NCI-H1417 (cell line): ENCODE measurements at regions not wholly inside any gene's neighbourhood (a gene's known extent, or its start where the extent isn't known, plus 50 kb on each side); places are given as distances from the start of the nearest gene placed in this dataset.

Experiments used
- DNase-seq, 3 experiments: peaks; one replicate each; lab custom pipeline; 2025; lab: John Stamatoyannopoulos, UW

- no peak for DNase-seq
These were observed 56.5 kb downstream of the IRX6 start for GRCh38 chr16:55380485-55380884.

DNA sequence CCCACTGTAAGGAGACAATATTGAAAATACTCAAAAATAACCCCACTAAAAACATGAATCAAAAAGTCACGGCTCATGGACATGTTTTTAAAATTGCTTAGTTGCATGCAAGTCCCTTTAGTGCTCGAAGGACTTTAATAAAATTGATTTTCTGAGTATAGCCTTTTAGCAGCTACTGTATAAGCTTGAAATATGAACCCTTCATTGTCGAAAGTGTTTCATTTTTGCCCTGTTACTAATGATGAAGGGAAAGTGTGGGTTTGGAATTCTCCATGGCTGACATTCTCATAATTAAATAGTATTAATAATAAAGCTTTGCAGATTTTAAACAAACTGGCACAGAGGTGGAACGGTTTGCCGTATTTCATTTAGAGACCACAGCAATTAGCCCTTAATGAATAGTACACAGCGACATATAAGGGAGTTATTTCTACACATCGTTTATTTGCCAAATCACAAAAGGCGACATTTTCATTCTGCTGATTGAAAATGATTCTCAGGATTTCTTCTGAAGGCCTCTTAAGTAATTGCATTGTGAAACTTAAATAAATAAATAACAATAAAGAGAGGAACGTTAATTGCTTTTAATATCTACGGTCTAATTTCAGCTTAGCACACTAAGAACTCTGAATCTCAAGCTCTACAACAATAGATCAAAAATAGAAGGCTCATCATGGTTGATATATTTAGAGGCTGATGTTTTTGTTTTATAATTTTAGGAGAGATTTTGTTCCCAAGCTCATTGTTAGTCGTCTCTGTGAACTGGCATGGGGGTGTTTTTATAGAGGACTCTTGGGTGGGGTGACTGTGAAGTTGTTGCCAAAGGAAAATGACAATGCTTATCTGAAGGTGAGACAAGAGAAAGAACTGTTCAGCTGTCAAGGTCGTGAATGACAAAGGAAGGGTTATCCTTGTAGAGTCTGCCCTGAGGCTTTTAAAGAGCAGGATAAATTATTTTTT lies 60.6 kb downstream of the IRX6 start:
- peak in 1 of 3 experiments; percentile 18 for DNase-seq

DNA sequence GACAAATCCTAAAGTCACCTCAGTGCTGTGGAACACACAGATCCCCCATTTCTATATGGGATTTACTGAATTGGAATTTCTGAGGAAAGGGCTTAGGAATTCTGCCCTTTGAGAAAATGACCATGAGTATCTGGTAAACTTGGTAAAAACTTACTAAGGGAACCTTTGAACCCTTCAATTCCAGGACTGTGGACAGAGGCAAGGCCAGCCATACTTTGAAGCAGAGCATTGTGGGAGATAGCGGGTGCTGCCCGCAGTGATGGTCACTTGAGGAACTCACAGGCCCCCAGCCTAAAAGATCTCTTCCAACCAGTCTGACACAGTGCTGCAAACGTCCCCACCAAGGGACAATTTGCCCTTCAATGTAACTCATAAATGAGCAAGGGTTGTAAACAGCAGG lies 61.4 kb downstream of the IRX6 start:
- DNase-seq: no peak

- DNase-seq: no peak
These were observed 62.7 kb downstream of the IRX6 start for GRCh38 chr16:55386534-55387296.

DNA sequence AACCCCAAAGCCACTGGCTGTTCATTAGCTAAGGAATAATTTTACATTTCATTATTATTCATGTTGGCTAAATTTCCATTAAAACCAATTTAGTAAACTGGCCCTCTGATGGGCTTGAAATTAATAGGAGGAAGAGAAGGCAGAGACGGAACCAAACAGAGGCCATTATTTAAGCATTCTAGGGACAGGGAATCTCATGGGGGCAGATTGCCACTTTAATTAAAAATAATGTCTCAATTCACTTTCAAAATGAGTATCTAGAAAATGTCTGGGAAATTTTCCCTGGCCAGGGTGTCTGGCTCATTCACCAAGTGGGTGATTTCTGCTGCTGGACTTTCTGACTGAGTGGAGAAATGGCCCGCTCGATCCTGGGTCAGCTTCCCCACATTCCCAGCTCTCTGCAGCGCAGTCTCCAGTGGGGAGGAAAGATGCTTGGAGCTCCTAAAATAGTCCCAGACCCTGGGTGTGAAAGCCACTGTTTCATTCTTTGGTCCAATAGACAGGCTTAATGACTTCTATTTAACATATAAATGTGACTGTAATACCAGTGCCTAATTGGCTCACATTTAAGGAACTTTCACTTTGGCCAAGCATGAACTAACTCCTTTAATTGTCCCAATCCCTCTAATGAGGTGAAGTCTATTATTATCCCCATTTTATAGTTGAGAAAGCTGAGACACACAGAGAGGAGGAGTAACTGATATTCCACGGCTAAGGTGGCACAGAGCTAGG lies 64.3 kb downstream of the IRX6 start:
- DNase-seq: no peak

DNA sequence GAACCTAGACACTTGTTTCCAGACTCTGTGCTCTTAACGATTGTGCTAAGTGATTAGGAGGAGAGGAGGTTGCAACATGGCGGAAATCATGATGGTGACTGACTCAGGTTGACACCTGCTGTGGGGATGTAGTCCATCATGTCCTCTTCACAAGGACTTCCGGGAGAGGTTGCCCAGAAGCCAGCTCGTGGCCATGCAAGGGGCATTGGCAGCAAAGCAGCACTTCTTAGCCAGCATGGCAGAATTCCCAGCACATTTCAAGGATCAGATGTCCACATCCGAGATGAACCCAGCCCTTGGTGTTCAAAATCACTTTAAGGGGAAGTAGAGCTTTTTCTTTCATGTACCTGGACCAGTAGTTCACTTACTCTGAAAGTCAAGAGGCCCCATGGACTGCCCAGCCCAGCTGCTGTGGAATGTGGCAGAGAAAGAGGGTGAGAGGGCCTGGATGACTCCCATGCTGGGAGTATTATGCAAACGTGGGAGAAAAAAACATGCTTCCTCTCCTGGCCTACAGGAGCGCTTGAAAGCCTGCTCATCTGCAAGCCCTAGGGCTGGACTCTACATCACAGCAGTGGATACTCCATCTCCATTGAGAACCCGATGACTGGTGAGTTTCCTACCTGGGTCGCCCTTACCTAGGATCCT lies 65.5 kb downstream of the IRX6 start:
- no peak for DNase-seq

- no peak for DNase-seq
These were observed 66.7 kb downstream of the IRX6 start for GRCh38 chr16:55390630-55391237.

DNA sequence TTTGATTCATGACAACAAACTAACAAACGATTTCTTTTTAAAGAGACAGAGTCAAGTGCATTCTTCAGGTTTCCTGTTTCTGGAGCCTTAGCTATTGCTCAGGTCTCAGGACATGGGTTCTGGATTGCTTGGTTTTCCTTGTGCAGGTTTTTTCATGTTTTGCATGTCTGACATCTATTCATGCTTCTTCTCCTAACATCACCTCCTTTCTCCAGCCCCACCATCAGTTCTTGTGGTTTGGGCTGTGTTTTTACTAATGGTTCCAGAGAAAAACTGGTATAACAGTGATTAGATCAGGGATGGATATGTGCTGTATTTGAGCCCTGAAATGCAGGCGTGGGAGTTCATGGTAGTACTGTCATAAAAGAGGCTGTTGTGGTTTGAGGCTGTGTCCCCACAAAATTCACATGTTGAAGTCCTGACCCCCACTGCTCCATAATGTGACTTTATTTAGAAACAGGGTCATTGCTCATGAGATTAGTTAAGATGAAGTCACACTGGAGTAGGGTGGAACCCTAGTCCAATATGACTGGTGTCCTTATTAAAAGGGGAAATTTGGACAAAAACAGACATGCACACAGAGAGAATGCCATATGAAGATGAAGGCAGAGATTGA lies 67.9 kb downstream of the IRX6 start:
- no peak for DNase-seq

DNA sequence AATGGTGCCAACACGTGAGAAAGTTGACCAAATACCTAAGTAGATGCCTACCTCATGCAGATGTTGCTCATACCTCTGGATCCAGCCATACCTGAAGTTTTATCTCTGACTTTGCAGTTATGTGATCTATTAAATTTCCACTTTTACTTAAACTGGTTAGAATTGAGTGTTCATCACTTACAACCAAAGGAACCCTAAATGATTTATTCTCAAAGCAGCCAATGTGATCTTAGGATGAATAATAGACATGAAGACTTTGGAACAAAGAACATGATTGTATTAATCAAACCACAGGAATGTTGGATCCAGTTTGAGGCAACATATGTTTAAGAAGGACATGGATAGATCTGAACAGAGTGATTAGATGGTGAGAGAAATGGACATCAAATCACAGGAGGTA lies 68.7 kb downstream of the IRX6 start:
- no peak for DNase-seq

DNA sequence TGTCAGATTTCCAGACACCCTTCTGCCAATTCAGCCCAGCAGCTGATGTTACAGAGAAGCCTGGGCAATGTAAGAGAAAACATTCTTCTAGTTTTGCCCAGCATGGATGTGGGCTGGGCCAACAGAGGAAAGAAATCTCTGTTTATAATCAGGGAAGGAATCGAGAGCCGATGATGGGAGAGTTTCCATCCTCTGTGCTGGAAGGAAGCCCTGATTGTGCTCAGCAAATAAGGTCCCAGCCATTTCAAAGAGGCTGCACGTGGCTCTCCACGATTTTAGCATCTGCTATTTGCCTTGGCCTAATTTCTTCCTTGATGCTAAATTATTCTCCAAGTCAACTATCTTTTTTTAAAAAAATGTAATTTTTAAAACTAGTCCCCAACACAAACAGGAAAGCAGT lies 70.0 kb downstream of the IRX6 start:
- DNase-seq: no peak

GRCh38 chr16:55398762-55399161 lies 74.8 kb downstream of the IRX6 start:
- no peak for DNase-seq

- no peak for DNase-seq
These were observed 75.9 kb downstream of the IRX6 start for GRCh38 chr16:55399911-55400310.

- no peak for DNase-seq
These were observed 77.0 kb downstream of the IRX6 start for GRCh38 chr16:55401046-55401445.

- no peak for DNase-seq
These were observed 75.5 kb upstream of the MMP2 start for GRCh38 chr16:55403464-55403863.

DNA sequence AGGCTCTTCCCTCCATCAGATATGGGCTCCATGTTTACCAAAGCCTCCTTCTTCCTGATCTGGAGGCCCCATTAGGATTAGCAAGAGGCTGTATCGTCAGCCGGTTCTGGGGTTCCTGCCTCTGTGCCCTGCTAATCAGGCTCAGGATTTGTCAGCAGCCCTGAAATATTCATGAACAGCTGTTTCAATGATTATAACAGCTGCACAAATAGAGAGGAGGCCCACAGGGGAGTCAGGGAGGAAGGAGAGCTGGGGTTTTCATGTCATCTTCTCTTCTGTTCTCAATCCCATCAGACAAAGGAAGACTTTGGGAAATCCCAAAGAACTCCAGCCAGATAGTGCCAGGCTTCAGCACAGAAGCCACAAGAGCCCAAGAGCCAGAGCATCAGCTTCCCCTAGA lies 72.3 kb upstream of the MMP2 start:
- DNase-seq: no peak

- DNase-seq: no peak
These were observed 70.3 kb upstream of the MMP2 start for GRCh38 chr16:55408661-55409060.

- no peak for DNase-seq
These were observed 67.8 kb upstream of the MMP2 start for GRCh38 chr16:55411231-55411630.

DNA sequence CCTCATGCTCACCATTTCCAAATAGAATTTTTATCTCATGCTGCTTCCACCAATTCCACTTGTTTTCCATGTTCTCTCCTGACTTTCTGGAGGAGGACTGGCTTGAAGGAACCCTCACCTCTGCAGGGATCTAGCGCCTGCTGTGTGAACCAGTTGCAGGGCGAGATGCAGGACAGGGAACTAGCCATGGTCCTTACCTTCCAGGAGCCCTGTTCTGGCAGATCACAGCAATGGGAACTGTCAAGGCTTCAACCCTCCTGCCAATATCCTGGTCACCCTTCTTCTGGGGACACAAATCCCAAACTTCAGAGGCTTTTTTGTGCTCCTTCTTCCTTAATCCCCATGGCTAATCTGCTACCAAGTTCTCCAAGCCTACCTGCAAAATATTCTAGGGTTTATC lies 60.4 kb upstream of the MMP2 start:
- DNase-seq: no peak

DNA sequence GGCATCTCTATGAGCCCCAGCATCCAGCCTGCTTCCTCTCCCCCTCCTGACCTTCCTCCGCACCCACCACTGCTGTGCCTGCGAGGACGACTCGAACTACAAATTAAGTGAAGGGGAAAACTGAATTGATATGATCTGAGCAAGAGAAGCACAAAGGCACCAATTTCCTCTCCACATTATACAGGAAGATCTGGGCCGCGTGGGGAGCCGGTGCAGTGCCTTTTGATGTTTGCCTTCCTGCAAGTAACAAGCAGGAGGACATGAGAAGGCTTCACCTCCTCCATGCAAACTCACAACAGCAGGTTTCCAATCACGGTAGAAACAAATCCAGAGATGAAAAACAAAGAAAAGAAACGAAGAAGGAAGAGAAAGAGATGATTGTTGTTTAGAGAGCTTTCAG lies 57.8 kb upstream of the MMP2 start:
- no peak for DNase-seq

GRCh38 chr16:55426865-55427484 lies 52.0 kb upstream of the MMP2 start:
- no peak for DNase-seq
